ENCODE measurements at regions not wholly inside any gene's neighbourhood (a gene's known extent, or its start where the extent isn't known, plus 50 kb on each side); places are given as distances from the start of the nearest gene placed in this dataset.

DNA sequence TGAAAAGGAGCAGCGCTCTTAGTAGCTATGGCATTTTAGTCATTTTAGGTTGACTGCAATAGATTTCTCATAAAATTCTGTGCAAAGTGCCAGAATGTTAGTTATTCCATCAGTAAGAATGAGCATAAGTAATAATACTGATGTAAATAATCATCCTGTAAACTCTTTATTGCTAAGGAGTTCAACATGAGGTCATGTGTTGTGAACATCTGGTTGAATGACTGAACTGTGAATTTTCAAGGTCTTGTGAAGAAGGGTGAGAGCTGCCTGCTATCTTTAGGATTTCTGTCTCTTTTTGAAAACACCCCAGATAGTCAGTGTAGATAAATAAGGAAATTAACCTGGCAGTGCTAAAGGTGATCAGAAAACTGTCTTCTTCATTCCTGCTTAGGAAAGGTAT is 333.4 kb upstream of the TBC1D5 start:
- H3K27ac ChIP-seq (replicated peaks) = no peak overlapping the region
- TF ChIP-seq, protein P1, sequence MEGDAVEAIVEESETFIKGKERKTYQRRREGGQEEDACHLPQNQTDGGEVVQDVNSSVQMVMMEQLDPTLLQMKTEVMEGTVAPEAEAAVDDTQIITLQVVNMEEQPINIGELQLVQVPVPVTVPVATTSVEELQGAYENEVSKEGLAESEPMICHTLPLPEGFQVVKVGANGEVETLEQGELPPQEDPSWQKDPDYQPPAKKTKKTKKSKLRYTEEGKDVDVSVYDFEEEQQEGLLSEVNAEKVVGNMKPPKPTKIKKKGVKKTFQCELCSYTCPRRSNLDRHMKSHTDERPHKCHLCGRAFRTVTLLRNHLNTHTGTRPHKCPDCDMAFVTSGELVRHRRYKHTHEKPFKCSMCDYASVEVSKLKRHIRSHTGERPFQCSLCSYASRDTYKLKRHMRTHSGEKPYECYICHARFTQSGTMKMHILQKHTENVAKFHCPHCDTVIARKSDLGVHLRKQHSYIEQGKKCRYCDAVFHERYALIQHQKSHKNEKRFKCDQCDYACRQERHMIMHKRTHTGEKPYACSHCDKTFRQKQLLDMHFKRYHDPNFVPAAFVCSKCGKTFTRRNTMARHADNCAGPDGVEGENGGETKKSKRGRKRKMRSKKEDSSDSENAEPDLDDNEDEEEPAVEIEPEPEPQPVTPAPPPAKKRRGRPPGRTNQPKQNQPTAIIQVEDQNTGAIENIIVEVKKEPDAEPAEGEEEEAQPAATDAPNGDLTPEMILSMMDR (IDR thresholded peaks at IDR 0.05; ENCODE audit: insufficient read depth, low read length) = no peak
- TF ChIP-seq, protein P2, sequence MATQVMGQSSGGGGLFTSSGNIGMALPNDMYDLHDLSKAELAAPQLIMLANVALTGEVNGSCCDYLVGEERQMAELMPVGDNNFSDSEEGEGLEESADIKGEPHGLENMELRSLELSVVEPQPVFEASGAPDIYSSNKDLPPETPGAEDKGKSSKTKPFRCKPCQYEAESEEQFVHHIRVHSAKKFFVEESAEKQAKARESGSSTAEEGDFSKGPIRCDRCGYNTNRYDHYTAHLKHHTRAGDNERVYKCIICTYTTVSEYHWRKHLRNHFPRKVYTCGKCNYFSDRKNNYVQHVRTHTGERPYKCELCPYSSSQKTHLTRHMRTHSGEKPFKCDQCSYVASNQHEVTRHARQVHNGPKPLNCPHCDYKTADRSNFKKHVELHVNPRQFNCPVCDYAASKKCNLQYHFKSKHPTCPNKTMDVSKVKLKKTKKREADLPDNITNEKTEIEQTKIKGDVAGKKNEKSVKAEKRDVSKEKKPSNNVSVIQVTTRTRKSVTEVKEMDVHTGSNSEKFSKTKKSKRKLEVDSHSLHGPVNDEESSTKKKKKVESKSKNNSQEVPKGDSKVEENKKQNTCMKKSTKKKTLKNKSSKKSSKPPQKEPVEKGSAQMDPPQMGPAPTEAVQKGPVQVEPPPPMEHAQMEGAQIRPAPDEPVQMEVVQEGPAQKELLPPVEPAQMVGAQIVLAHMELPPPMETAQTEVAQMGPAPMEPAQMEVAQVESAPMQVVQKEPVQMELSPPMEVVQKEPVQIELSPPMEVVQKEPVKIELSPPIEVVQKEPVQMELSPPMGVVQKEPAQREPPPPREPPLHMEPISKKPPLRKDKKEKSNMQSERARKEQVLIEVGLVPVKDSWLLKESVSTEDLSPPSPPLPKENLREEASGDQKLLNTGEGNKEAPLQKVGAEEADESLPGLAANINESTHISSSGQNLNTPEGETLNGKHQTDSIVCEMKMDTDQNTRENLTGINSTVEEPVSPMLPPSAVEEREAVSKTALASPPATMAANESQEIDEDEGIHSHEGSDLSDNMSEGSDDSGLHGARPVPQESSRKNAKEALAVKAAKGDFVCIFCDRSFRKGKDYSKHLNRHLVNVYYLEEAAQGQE (IDR thresholded peaks at IDR 0.05; ENCODE audit: insufficient replicate concordance, low read depth) = no peak
- TF ChIP-seq GABPA (IDR thresholded peaks at IDR 0.05; ENCODE audit: low read depth) (no peak), SPI1 (IDR thresholded peaks at IDR 0.05; ENCODE audit: borderline replicate concordance, low read depth) (no peak), POLR2AphosphoS5 (IDR thresholded peaks at IDR 0.05; ENCODE audit: low read depth) (no peak)
- no peak overlapping the region for H3K4me3 ChIP-seq (replicated peaks; ENCODE audit: insufficient read depth, low read length)
- H3K27me3 ChIP-seq (ENCODE audit: insufficient read depth, poor library complexity, severe bottlenecking) = no peaks in the 10 kb centered on the region
- no peak for DNase-seq (ENCODE audit: low read depth in 1 of 2, low spot score in 1 of 2)

DNA sequence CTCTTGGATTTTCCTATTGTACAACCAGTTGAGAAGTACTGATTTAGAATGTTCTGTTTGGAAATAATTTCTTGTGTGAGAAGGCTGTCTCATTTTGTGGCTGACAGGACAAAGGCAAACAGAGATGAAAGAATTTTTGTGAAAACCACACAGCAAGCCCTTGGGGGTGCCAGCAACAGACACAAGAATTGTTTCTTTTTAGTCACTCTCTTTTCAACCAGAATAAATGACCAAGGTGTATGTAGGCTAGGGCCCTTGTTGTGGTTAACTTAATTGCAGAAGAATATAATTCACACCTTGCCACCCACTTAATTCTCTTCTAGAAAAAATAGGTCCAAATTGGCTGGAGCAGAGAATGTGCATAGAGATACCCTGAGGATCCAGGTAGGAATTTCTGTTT is 329.4 kb upstream of the TBC1D5 start:
- Histone ChIP-seq H3K27me3 (ENCODE audit: insufficient read depth, poor library complexity, severe bottlenecking) (no peaks in the 10 kb centered on the region), H3K4me3 (replicated peaks; ENCODE audit: insufficient read depth, low read length) (no peak overlapping the region), H3K27ac (replicated peaks) (no peak overlapping the region)
- no peak for TF ChIP-seq SPI1 (IDR thresholded peaks at IDR 0.05; ENCODE audit: borderline replicate concordance, low read depth)
- no peak for DNase-seq (ENCODE audit: low read depth in 1 of 2, low spot score in 1 of 2)

DNA sequence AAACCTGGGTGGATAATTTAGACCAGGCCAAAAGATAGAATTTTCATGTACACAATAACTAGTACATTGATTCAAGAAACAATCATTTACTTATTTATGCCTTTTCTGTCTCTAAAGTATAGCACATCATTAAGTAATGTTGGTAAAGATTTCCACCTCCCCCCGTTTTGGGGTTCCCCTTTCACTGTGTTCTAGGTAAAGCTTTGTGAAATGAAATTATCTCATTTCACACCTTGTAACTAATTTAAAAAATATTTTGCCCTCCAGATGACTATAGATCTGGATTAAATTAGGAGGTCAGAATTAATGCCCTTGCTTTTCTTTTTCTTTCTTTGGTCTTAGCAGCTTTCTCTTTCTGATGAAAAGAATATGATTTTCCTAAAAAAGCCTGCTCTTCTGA is 328.5 kb upstream of the TBC1D5 start:
- Histone ChIP-seq H3K4me3 (replicated peaks; ENCODE audit: insufficient read depth, low read length) (no peak overlapping the region), H3K27ac (replicated peaks) (no peak overlapping the region), H3K27me3 (ENCODE audit: insufficient read depth, poor library complexity, severe bottlenecking) (no peaks in the 10 kb centered on the region)
- no peak for DNase-seq (ENCODE audit: low read depth in 1 of 2, low spot score in 1 of 2)
- TF ChIP-seq POLR2AphosphoS5 (IDR thresholded peaks at IDR 0.05; ENCODE audit: low read depth) = no peak
- TF ChIP-seq, protein P1 (IDR thresholded peaks at IDR 0.05; ENCODE audit: insufficient read depth, low read length) = no peak
- TF ChIP-seq SPI1 (IDR thresholded peaks at IDR 0.05; ENCODE audit: borderline replicate concordance, low read depth) = no peak
- TF ChIP-seq, protein P2 (IDR thresholded peaks at IDR 0.05; ENCODE audit: insufficient replicate concordance, low read depth) = no peak
- TF ChIP-seq GABPA (IDR thresholded peaks at IDR 0.05; ENCODE audit: low read depth) = no peak

DNA sequence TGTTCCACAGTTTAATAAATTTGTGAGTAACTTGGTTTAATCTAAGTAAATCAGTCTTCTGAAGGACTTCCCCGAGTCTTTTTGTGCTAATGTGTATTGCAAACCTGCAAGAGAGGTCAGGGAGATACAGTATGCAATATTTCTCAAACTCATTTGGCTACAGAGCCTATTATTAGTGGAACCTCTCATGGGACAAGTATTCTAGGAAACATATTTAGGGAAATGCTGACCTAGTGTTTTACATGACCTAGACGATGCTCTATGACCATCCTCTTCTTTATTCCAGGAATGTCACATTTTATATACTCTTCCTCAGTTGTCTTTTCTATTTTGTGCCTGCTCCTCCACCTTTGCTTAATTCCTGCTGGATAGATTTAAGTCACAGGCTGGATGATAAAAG is 327.8 kb upstream of the TBC1D5 start:
- TF ChIP-seq POLR2AphosphoS5 (IDR thresholded peaks at IDR 0.05; ENCODE audit: low read depth) = no peak
- TF ChIP-seq, protein P2 (IDR thresholded peaks at IDR 0.05; ENCODE audit: insufficient replicate concordance, low read depth) = no peak
- H3K4me3 ChIP-seq (replicated peaks; ENCODE audit: insufficient read depth, low read length) = no peak overlapping the region
- no peak for DNase-seq (ENCODE audit: low read depth in 1 of 2, low spot score in 1 of 2)
- H3K27ac ChIP-seq (replicated peaks) = no peak overlapping the region
- no peaks in the 10 kb centered on the region for H3K27me3 ChIP-seq (ENCODE audit: insufficient read depth, poor library complexity, severe bottlenecking)

Measured in HL-60 (cell line).